A549 (cell line): ENCODE measurements at regions not wholly inside any gene's neighbourhood (a gene's known extent, or its start where the extent isn't known, plus 50 kb on each side); places are given as distances from the start of the nearest gene placed in this dataset.

ENCODE experiments used
- ATAC-seq, 2 experiments: fragments of 200-7000 bp in 1 of 2; fragments of >200 bp in 1 of 2; cut with Nextera tagmentation in 1 of 2; cut with Tn5 transposase in 1 of 2; 3 replicates each; pipeline versions ENCODE4 v1.8.0 to v1.9.1; 2018 to 2020; ENCODE audit warnings: mild to moderate bottlenecking in 1 of 2, moderate library complexity in 1 of 2
- CTCF ChIA-PET: fragments of 300-600 bp; sonication (Branson Sonifier 250); formaldehyde crosslinking; extraction: SDS; loops from one replicate; lab custom pipeline; 2021; ENCODE audit warnings: antibody characterized with exemption, inconsistent platforms; lab: Yijun Ruan, JAX
- POLR2A ChIA-PET: fragments of 350-600 bp; formaldehyde crosslinking; extraction: SDS; loops from one replicate; lab custom pipeline; 2021; ENCODE audit warnings: antibody characterized with exemption, inconsistent platforms; lab: Yijun Ruan, JAX
- DNase-seq, 2 experiments: peaks; one replicate each; pipeline versions ENCODE4 v3.0.0 to v3.0.0-alpha.2; 2011 to 2016; ENCODE audit warnings: low read depth in 1 of 2, low spot score in 1 of 2
- FAIRE-seq: peaks from 2 replicates; lab custom pipeline; 2011; peaks lifted over from hg19 to GRCh38; lab: Jason Lieb, UNC
- H3K27ac ChIP-seq, 2 experiments: fragments of >200 bp; sonication (Bioruptor Twin); formaldehyde crosslinking; 3 replicates each; pipeline ENCODE4 v1.5.1; 2016 to 2017
- H3K4me1 ChIP-seq: fragments of >200 bp; sonication (Bioruptor Twin); formaldehyde crosslinking; 3 replicates; pipeline ENCODE4 v1.6.1; 2016
- H3K4me2 ChIP-seq: fragments of >200 bp; sonication (Bioruptor Twin); formaldehyde crosslinking; 3 replicates; pipeline ENCODE4 v1.6.1; 2016
- H3K4me3 ChIP-seq: fragments of >200 bp; sonication (Bioruptor Twin); formaldehyde crosslinking; 3 replicates; pipeline ENCODE4 v1.5.1; 2016
- H3K9me3 ChIP-seq: fragments of >200 bp; sonication (Bioruptor Twin); formaldehyde crosslinking; 3 replicates; pipeline ENCODE4 v1.6.1; 2016
- ATOH8 ChIP-seq: fragments of 250-450 bp; sonication (Bioruptor Pico); IDR thresholded peaks from 2 replicates; pipeline ENCODE4 v1.5.0; 2020; ENCODE audit warnings: low read depth, mild to moderate bottlenecking, moderate library complexity
- BCL3 ChIP-seq: fragments of >200 bp; sonication (Bioruptor Twin); formaldehyde crosslinking; IDR thresholded peaks from 3 replicates; pipeline ENCODE4 v1.6.1; 2016
- CBX2 ChIP-seq: fragments of 200-600 bp; sonication (generic); IDR thresholded peaks from 2 replicates; pipeline ENCODE4 v1.6.1; 2016; ENCODE audit warnings: low read depth, mild to moderate bottlenecking, borderline replicate concordance
- CBX8 ChIP-seq: fragments of 200-600 bp; sonication (generic); IDR thresholded peaks from 2 replicates; pipeline ENCODE4 v1.6.1; 2016
- E2F6 ChIP-seq: IDR thresholded peaks from 2 replicates; pipeline ENCODE4 v1.6.1; 2012; ENCODE audit warnings: low read depth, borderline replicate concordance
- EHF ChIP-seq: fragments of 250-450 bp; sonication (Bioruptor Pico); IDR thresholded peaks from 2 replicates; pipeline ENCODE4 v1.5.0; 2020; ENCODE audit warnings: mild to moderate bottlenecking
- ELK1 ChIP-seq: fragments of 150-350 bp; IDR thresholded peaks from 2 replicates; pipeline ENCODE4 v1.6.1; 2014; ENCODE audit warnings: low read depth, mild to moderate bottlenecking, low read length
- ESRRA ChIP-seq: fragments of 150-350 bp; IDR thresholded peaks from 2 replicates; pipeline ENCODE4 v1.6.1; 2014; ENCODE audit warnings: mild to moderate bottlenecking, low read length, borderline replicate concordance
- FOXS1 ChIP-seq: fragments of 250-450 bp; sonication (Bioruptor Pico); IDR thresholded peaks from 2 replicates; pipeline ENCODE4 v1.5.0; 2020; ENCODE audit warnings: mild to moderate bottlenecking, moderate library complexity
- HDAC2 ChIP-seq: fragments of 200-600 bp; sonication (generic); IDR thresholded peaks from 2 replicates; pipeline ENCODE4 v1.6.1; 2016
- HEYL ChIP-seq: fragments of 250-450 bp; sonication (Bioruptor Pico); IDR thresholded peaks from 2 replicates; pipeline ENCODE4 v1.8.0; 2021; ENCODE audit warnings: mild to moderate bottlenecking, moderate library complexity
- HMGXB4 ChIP-seq: fragments of 250-450 bp; sonication (Bioruptor Pico); IDR thresholded peaks from 2 replicates; pipeline ENCODE4 v1.5.0; 2021; ENCODE audit warnings: mild to moderate bottlenecking, moderate library complexity, borderline replicate concordance
- HOXB13 ChIP-seq: fragments of 250-450 bp; sonication (Bioruptor Pico); IDR thresholded peaks from 2 replicates; pipeline ENCODE4 v1.5.0; 2020; ENCODE audit warnings: low read depth, mild to moderate bottlenecking, moderate library complexity
- JUN ChIP-seq, 2 experiments: fragments of >200 bp; sonication (Bioruptor Twin); formaldehyde crosslinking; IDR thresholded peaks; 2 replicates in 1 of 2; 3 replicates in 1 of 2; pipeline ENCODE4 v1.6.1; 2016 to 2017
- MYC ChIP-seq: IDR thresholded peaks from 2 replicates; pipeline ENCODE4 v1.6.1; 2012; ENCODE audit warnings: mild to moderate bottlenecking, inconsistent platforms, low read length, improper control_type of control experiment, borderline replicate concordance
- NFE2L2 ChIP-seq: fragments of 150-350 bp; conservative IDR thresholded peaks from 2 replicates; pipeline ENCODE4 v1.6.1; 2014; ENCODE audit warnings: low read length
- NPAS2 ChIP-seq: fragments of 250-450 bp; sonication (Bioruptor Pico); IDR thresholded peaks from 2 replicates; pipeline ENCODE4 v1.8.0; 2022; ENCODE audit warnings: mild to moderate bottlenecking, moderate library complexity, borderline replicate concordance
- PBX3 ChIP-seq: IDR thresholded peaks from 2 replicates; pipeline ENCODE4 v1.6.1; 2012
- PHF8 ChIP-seq: fragments of 200-600 bp; sonication (generic); IDR thresholded peaks from 2 replicates; pipeline ENCODE4 v1.6.1; 2016; ENCODE audit warnings: low read depth, mild to moderate bottlenecking, antibody characterized with exemption, moderate library complexity, borderline replicate concordance
- POLR2A ChIP-seq: IDR thresholded peaks from 2 replicates; pipeline ENCODE4 v1.6.1; 2012; ENCODE audit warnings: mild to moderate bottlenecking, low read length
- POLR2AphosphoS2 ChIP-seq: conservative IDR thresholded peaks from 2 replicates; pipeline ENCODE4 v1.6.1; 2012; ENCODE audit warnings: low read length, improper control_type of control experiment, inconsistent platforms
- RFX5 ChIP-seq: fragments of 450-650 bp; IDR thresholded peaks from 2 replicates; pipeline ENCODE4 v1.7.1; 2014; ENCODE audit warnings: antibody characterized with exemption, mild to moderate bottlenecking, moderate library complexity
- RNF2 ChIP-seq: fragments of 200-600 bp; sonication (generic); IDR thresholded peaks from 2 replicates; pipeline ENCODE4 v1.6.1; 2016; ENCODE audit warnings: low read depth, mild to moderate bottlenecking, antibody characterized with exemption, moderate library complexity, borderline replicate concordance
- SMC3 ChIP-seq: fragments of >200 bp; sonication (Bioruptor Twin); formaldehyde crosslinking; IDR thresholded peaks from 3 replicates; pipeline ENCODE4 v1.6.1; 2018; ENCODE audit warnings: inconsistent platforms
- ZC3H11A ChIP-seq: fragments of 450-650 bp; IDR thresholded peaks from 2 replicates; pipeline ENCODE4 v1.6.1; 2014; ENCODE audit warnings: antibody characterized with exemption, mild to moderate bottlenecking
- ZFP36 ChIP-seq: fragments of 450-650 bp; IDR thresholded peaks from 2 replicates; pipeline ENCODE4 v1.6.1; 2014; ENCODE audit warnings: borderline replicate concordance; ENCODE audit not compliant: partially characterized antibody
- WGBS: methylation state at CpG from one replicate; pipeline ENCODE4 v1.1.6; 2017; ENCODE audit errors: missing lambda C conversion rate; 5-methylcytosine and 5-hydroxymethylcytosine counted together

GRCh38 chr5:5686356-5686755, 263.9 kb downstream of the ICE1 start:
- FAIRE-seq = no peak
- no peak overlapping the region for H3K4me2 ChIP-seq
- ATAC-seq = no peak
- POLR2A ChIA-PET = interaction anchor here (0.6 kb wide), 1 partner anchor 903 kb away, joined by 3 read pairs; no protein-coding TSS in a partner anchor
- H3K4me3 ChIP-seq = no peak overlapping the region
- no peaks in the 10 kb centered on the region for H3K9me3 ChIP-seq
- no peak for DNase-seq
- no peak for TF ChIP-seq FOXS1 (CRISPR knock-in tag)
- TF ChIP-seq POLR2AphosphoS2 = no peak
- TF ChIP-seq ZC3H11A = no peak
- no peak for TF ChIP-seq E2F6
- TF ChIP-seq MYC = no peak
- TF ChIP-seq ESRRA = no peak
- no peak for TF ChIP-seq POLR2A
- no peak for TF ChIP-seq HEYL (CRISPR knock-in tag)
- TF ChIP-seq, all 56 proteins: peak for 0
- CTCF ChIA-PET = interaction anchor here (1.0 kb wide), 1 partner anchor 9 kb away, joined by 3 read pairs; no protein-coding TSS in a partner anchor
- 27% methylated on average over 6 of the region's 6 CpGs for WGBS
- Histone ChIP-seq H3K4me1 (no peaks in the 10 kb centered on the region), H3K27ac (no peak overlapping the region)

- Histone ChIP-seq H3K4me3 (no peak overlapping the region), H3K27ac (no peak overlapping the region), H3K4me2 (no peak overlapping the region), H3K4me1 (no peaks in the 10 kb centered on the region)
- DNase-seq (no peak), FAIRE-seq (no peak), ATAC-seq (no peak)
- ChIA-PET CTCF (no interaction called here), POLR2A (interaction anchor here (0.6 kb wide), 1 partner anchor 903 kb away, joined by 3 read pairs; no protein-coding TSS in a partner anchor)
- WGBS = 6% methylated on average over 3 of the region's 3 CpGs
- TF ChIP-seq RFX5 (no peak), PBX3 (no peak), HOXB13 (CRISPR knock-in tag) (no peak), NFE2L2 (no peak), EHF (CRISPR knock-in tag) (no peak), SMC3 (no peak), MYC (no peak), FOXS1 (CRISPR knock-in tag) (no peak), CBX2 (no peak), BCL3 (no peak), ATOH8 (no peak), JUN (IDR thresholded peaks at IDR 0.05) (no peak)
- TF ChIP-seq, all 56 proteins: peak for 0
- no peaks in the 10 kb centered on the region for H3K9me3 ChIP-seq
Measured at GRCh38 chr5:5685737-5686136, 263.3 kb downstream of the ICE1 start.

- no peak overlapping the region for H3K27ac ChIP-seq
- no peak overlapping the region for H3K4me3 ChIP-seq
- ATAC-seq (no peak), FAIRE-seq (no peak), DNase-seq (no peak)
- no peaks in the 10 kb centered on the region for H3K9me3 ChIP-seq
- no peaks in the 10 kb centered on the region for H3K4me1 ChIP-seq
- H3K4me2 ChIP-seq = no peak overlapping the region
- CTCF ChIA-PET = no interaction called here
- POLR2A ChIA-PET = no interaction called here
- WGBS = 54% methylated on average over 2 of the region's 2 CpGs
- TF ChIP-seq RNF2 (no peak), ELK1 (no peak), NPAS2 (CRISPR knock-in tag) (no peak), CBX8 (no peak), BCL3 (no peak), HDAC2 (no peak), HEYL (CRISPR knock-in tag) (no peak), PHF8 (no peak), EHF (CRISPR knock-in tag) (no peak), ZFP36 (no peak), POLR2AphosphoS2 (no peak), HMGXB4 (CRISPR knock-in tag) (no peak)
Measured at GRCh38 chr5:5683174-5683573, 260.7 kb downstream of the ICE1 start.
